Hepatocyte (in vitro differentiated cells): ENCODE measurements at regions not wholly inside any gene's neighbourhood (a gene's known extent, or its start where the extent isn't known, plus 50 kb on each side); places are given as distances from the start of the nearest gene placed in this dataset.

ENCODE experiments used
- DNase-seq: peaks from one replicate; pipeline ENCODE4 v3.0.0-alpha.2; 2016; ENCODE audit warnings: low spot score
- H2AFZ ChIP-seq: fragments of 200-600 bp; sonication (generic); 2 replicates; pipeline ENCODE4 v1.6.0; 2016; ENCODE audit warnings: antibody characterized with exemption, mild to moderate bottlenecking
- H3K27ac ChIP-seq: fragments of 200-600 bp; sonication (generic); 2 replicates; pipeline ENCODE4 v1.5.1; 2016; ENCODE audit warnings: mild to moderate bottlenecking
- H3K27me3 ChIP-seq: fragments of 200-600 bp; sonication (generic); 2 replicates; pipeline ENCODE4 v1.6.1; 2016
- H3K36me3 ChIP-seq: fragments of 200-600 bp; sonication (generic); replicated peaks from 2 replicates; pipeline ENCODE4 v1.5.1; 2016; ENCODE audit warnings: low read depth; ENCODE audit not compliant: insufficient read depth
- H3K4me1 ChIP-seq: fragments of 200-600 bp; sonication (generic); 2 replicates; pipeline ENCODE4 v1.5.1; 2016; ENCODE audit warnings: mild to moderate bottlenecking, moderate library complexity; ENCODE audit not compliant: insufficient read depth
- H3K4me2 ChIP-seq: fragments of 200-600 bp; sonication (generic); 2 replicates; pipeline ENCODE4 v1.6.0; 2016
- H3K4me3 ChIP-seq: fragments of 200-600 bp; sonication (generic); 2 replicates; pipeline ENCODE4 v1.5.1; 2016; ENCODE audit warnings: mild to moderate bottlenecking
- H3K79me2 ChIP-seq: fragments of 200-600 bp; sonication (generic); 2 replicates; pipeline ENCODE4 v1.6.0; 2017; ENCODE audit warnings: mild to moderate bottlenecking
- H3K9me2 ChIP-seq: fragments of 200-600 bp; sonication (generic); replicated peaks from 2 replicates; pipeline ENCODE4 v1.6.0; 2017; ENCODE audit warnings: mild to moderate bottlenecking; ENCODE audit not compliant: insufficient read depth
- H3K9me3 ChIP-seq: fragments of 200-600 bp; sonication (generic); 2 replicates; pipeline ENCODE4 v1.5.1; 2016; ENCODE audit warnings: low read depth, mild to moderate bottlenecking
- H4K20me1 ChIP-seq: fragments of 200-600 bp; sonication (generic); 2 replicates; pipeline ENCODE4 v1.6.0; 2016; ENCODE audit warnings: mild to moderate bottlenecking; ENCODE audit not compliant: insufficient read depth, poor library complexity, severe bottlenecking
- EZH2 ChIP-seq: fragments of 200-600 bp; sonication (generic); IDR thresholded peaks from 2 replicates; pipeline ENCODE4 v1.6.1; 2016; ENCODE audit warnings: antibody characterized with exemption, mild to moderate bottlenecking, borderline replicate concordance
- EZH2phosphoT487 ChIP-seq: fragments of 200-600 bp; sonication (generic); IDR thresholded peaks from one replicate; pipeline ENCODE4 v1.6.1; 2018; ENCODE audit warnings: antibody characterized with exemption, mild to moderate bottlenecking, low read depth, moderate library complexity; ENCODE audit not compliant: unreplicated experiment, severe bottlenecking
- WGBS: methylation state at CpG from one replicate; pipeline ENCODE4 v1.1.6; 2016; ENCODE audit warnings: low lambda C conversion rate; ENCODE audit errors: missing lambda C conversion rate; 5-methylcytosine and 5-hydroxymethylcytosine counted together
- TF ChIP-seq, protein P1 (sequence below): fragments of 200-600 bp; sonication (generic); IDR thresholded peaks from 2 replicates; pipeline ENCODE4 v1.5.1; 2016; ENCODE audit warnings: antibody characterized with exemption, mild to moderate bottlenecking; ENCODE audit not compliant: poor library complexity

DNA sequence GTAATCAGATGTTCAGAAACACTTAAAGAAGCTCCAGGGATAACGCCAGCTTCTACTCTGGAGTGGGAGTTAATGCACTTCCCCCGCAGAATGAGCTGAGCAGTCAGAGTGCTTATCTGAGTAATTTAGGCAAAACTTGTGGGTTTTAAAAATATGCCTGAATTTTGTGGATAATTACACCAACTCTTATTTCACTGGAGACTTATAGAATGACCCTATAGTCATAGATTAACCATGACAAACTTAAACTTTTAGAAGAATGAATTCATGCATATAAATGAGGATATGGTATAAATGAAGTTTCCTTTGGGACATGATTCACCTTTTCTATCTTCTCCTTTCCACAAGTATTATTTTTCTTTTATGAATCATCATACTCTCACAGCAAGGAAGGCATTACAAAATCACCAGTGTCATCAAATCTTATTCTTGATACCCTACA is 241.1 kb upstream of the FBXO33 start:
- Histone ChIP-seq H3K27me3 (no peaks in the 10 kb centered on the region), H3K9me3 (no peaks in the 10 kb centered on the region), H3K36me3 (no peaks in the 10 kb centered on the region), H3K79me2 (no peaks in the 10 kb centered on the region), H3K4me1 (no peaks in the 10 kb centered on the region), H3K4me2 (no peak overlapping the region), H3K4me3 (no peak overlapping the region), H3K27ac (no peak overlapping the region), H3K9me2 (no peaks in the 10 kb centered on the region), H4K20me1 (no peaks in the 10 kb centered on the region), H2AFZ (no peak overlapping the region)
- DNase-seq, result no peak
- TF ChIP-seq EZH2phosphoT487, result no peak
- TF ChIP-seq, protein P1, sequence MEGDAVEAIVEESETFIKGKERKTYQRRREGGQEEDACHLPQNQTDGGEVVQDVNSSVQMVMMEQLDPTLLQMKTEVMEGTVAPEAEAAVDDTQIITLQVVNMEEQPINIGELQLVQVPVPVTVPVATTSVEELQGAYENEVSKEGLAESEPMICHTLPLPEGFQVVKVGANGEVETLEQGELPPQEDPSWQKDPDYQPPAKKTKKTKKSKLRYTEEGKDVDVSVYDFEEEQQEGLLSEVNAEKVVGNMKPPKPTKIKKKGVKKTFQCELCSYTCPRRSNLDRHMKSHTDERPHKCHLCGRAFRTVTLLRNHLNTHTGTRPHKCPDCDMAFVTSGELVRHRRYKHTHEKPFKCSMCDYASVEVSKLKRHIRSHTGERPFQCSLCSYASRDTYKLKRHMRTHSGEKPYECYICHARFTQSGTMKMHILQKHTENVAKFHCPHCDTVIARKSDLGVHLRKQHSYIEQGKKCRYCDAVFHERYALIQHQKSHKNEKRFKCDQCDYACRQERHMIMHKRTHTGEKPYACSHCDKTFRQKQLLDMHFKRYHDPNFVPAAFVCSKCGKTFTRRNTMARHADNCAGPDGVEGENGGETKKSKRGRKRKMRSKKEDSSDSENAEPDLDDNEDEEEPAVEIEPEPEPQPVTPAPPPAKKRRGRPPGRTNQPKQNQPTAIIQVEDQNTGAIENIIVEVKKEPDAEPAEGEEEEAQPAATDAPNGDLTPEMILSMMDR, result no peak
- no peak for TF ChIP-seq EZH2
- WGBS, result 75% methylated on average over 2 of the region's 2 CpGs

DNA sequence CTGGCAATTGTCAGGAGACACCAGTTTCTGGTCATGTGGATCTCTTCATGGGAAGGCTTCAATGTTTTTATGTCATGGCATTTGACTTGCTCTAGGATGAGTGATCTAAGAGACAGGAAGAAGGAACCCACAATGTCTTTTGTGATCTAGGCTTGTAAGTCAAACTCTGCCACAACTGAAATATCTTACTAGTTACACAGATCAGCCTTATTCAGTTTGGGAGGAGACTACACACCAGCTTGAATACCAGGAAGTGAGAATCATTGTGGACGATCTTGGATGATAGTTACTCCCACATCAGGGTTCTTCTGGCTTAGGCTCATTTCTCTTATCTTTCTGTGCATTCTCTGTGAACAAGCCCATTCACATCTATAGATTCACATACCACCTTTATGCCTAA is 236.2 kb upstream of the FBXO33 start:
- WGBS, result 79% methylated on average over 1 of the region's 1 CpG
- TF ChIP-seq EZH2, result no peak
- no peak for TF ChIP-seq EZH2phosphoT487
- TF ChIP-seq, protein P1, result no peak
- Histone ChIP-seq H3K27ac (no peak overlapping the region), H3K4me2 (no peak overlapping the region), H3K9me2 (no peaks in the 10 kb centered on the region), H3K27me3 (no peaks in the 10 kb centered on the region), H3K4me1 (no peaks in the 10 kb centered on the region), H3K4me3 (no peak overlapping the region), H3K36me3 (no peaks in the 10 kb centered on the region), H3K9me3 (no peaks in the 10 kb centered on the region), H4K20me1 (no peaks in the 10 kb centered on the region), H3K79me2 (no peaks in the 10 kb centered on the region), H2AFZ (no peak overlapping the region)
- no peak for DNase-seq

DNA sequence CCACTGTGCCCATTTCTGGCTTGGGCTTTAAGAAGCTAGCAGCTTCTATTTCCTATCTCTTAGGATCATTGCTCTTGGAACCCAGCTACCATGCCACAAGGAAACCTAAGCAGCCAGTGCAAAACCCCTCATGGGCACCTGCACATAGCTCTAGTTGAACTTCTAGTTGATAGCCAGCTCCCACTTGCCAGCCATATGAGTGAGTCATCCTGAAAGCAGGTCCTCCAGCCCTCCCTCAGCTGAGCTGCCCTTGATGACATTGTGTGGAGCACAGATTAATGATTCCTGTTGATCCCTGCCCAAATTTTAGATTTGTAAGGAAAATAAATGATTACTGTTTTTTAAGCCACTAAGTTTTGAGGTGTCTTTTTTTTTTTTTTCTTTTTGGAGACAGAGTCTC is 234.2 kb upstream of the FBXO33 start:
- Histone ChIP-seq H3K9me2 (no peaks in the 10 kb centered on the region), H3K4me2 (no peak overlapping the region), H3K4me3 (no peak overlapping the region), H3K79me2 (no peaks in the 10 kb centered on the region), H3K9me3 (no peaks in the 10 kb centered on the region), H3K27ac (no peak overlapping the region), H3K36me3 (no peaks in the 10 kb centered on the region), H3K27me3 (no peaks in the 10 kb centered on the region), H3K4me1 (no peaks in the 10 kb centered on the region), H4K20me1 (no peaks in the 10 kb centered on the region), H2AFZ (no peak overlapping the region)
- no peak for DNase-seq
- TF ChIP-seq EZH2phosphoT487 (no peak), EZH2 (no peak)
- TF ChIP-seq, protein P1, result no peak

DNA sequence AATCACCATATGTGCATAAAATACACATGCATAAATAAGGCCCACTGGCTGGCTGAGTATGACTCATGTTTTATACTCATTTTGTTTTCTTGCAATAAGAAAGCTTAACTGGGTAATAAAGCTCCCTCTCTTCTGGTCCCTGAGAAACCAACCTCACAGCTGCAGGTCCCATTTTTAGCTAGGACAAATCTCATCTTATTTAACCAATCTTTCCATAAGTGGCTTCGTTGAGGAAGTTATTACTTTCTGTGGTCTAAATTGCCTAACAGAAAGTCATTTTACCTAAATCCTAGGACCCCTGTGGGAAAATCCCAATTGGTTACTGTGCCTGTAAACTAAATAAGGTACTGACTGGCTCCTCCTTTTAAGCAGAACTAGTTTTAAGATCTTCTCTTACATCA is 232.8 kb upstream of the FBXO33 start:
- Histone ChIP-seq H3K27ac (no peak overlapping the region), H3K4me3 (no peak overlapping the region), H3K36me3 (no peaks in the 10 kb centered on the region), H3K79me2 (no peaks in the 10 kb centered on the region), H3K9me3 (no peaks in the 10 kb centered on the region), H3K4me2 (no peak overlapping the region), H3K27me3 (no peaks in the 10 kb centered on the region), H3K9me2 (no peaks in the 10 kb centered on the region), H2AFZ (no peak overlapping the region), H4K20me1 (no peaks in the 10 kb centered on the region), H3K4me1 (no peaks in the 10 kb centered on the region)
- no peak for DNase-seq
- TF ChIP-seq EZH2phosphoT487 (no peak), EZH2 (no peak)
- TF ChIP-seq, protein P1, result no peak
- WGBS, result 76% methylated on average over 1 of the region's 1 CpG
